ENCODE measurements at regions not wholly inside any gene's neighbourhood (a gene's known extent, or its start where the extent isn't known, plus 50 kb on each side); places are given as distances from the start of the nearest gene placed in this dataset.

DNA sequence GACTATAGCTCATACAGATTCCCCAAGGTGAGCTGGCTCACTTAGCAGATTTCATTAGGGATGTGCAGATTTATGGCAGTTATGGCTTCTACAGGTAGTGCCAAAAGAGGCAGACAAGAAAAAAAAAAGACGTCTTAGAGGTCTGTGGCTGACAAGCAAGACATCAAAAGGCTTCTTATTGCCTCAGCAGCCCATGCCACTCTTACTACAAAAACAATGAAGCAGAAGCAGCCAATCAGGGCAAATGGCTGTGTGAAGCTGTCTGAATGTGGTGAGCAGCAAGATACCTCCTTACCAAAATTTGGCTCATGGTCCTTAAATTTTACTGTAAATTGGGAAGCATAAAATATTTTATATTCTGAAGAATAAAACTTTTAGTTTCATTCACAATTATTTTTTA, 557.5 kb upstream of the GOLIM4 start:
- no peak for TF ChIP-seq CTCF (conservative IDR thresholded peaks at IDR 0.05; ENCODE audit: low read depth in 2 of 2)
- no peak for TF ChIP-seq EZH2phosphoT487 (IDR thresholded peaks at IDR 0.05; ENCODE audit: unreplicated experiment)
- no peak for TF ChIP-seq POLR2AphosphoS5 (IDR thresholded peaks at IDR 0.05; ENCODE audit: low read depth)
- TF ChIP-seq ZNF331 (CRISPR knock-in tag; IDR thresholded peaks at IDR 0.05; ENCODE audit: low read depth): no peak
- TF ChIP-seq REST (IDR thresholded peaks at IDR 0.05; ENCODE audit: unreplicated experiment): no peak
- TF ChIP-seq EZH2 (IDR thresholded peaks at IDR 0.05; ENCODE audit: low read depth, unreplicated experiment): no peak
- TF ChIP-seq CREB1 (CRISPR knock-in tag; IDR thresholded peaks at IDR 0.05; ENCODE audit: low read depth): no peak
- TF ChIP-seq, protein P1, sequence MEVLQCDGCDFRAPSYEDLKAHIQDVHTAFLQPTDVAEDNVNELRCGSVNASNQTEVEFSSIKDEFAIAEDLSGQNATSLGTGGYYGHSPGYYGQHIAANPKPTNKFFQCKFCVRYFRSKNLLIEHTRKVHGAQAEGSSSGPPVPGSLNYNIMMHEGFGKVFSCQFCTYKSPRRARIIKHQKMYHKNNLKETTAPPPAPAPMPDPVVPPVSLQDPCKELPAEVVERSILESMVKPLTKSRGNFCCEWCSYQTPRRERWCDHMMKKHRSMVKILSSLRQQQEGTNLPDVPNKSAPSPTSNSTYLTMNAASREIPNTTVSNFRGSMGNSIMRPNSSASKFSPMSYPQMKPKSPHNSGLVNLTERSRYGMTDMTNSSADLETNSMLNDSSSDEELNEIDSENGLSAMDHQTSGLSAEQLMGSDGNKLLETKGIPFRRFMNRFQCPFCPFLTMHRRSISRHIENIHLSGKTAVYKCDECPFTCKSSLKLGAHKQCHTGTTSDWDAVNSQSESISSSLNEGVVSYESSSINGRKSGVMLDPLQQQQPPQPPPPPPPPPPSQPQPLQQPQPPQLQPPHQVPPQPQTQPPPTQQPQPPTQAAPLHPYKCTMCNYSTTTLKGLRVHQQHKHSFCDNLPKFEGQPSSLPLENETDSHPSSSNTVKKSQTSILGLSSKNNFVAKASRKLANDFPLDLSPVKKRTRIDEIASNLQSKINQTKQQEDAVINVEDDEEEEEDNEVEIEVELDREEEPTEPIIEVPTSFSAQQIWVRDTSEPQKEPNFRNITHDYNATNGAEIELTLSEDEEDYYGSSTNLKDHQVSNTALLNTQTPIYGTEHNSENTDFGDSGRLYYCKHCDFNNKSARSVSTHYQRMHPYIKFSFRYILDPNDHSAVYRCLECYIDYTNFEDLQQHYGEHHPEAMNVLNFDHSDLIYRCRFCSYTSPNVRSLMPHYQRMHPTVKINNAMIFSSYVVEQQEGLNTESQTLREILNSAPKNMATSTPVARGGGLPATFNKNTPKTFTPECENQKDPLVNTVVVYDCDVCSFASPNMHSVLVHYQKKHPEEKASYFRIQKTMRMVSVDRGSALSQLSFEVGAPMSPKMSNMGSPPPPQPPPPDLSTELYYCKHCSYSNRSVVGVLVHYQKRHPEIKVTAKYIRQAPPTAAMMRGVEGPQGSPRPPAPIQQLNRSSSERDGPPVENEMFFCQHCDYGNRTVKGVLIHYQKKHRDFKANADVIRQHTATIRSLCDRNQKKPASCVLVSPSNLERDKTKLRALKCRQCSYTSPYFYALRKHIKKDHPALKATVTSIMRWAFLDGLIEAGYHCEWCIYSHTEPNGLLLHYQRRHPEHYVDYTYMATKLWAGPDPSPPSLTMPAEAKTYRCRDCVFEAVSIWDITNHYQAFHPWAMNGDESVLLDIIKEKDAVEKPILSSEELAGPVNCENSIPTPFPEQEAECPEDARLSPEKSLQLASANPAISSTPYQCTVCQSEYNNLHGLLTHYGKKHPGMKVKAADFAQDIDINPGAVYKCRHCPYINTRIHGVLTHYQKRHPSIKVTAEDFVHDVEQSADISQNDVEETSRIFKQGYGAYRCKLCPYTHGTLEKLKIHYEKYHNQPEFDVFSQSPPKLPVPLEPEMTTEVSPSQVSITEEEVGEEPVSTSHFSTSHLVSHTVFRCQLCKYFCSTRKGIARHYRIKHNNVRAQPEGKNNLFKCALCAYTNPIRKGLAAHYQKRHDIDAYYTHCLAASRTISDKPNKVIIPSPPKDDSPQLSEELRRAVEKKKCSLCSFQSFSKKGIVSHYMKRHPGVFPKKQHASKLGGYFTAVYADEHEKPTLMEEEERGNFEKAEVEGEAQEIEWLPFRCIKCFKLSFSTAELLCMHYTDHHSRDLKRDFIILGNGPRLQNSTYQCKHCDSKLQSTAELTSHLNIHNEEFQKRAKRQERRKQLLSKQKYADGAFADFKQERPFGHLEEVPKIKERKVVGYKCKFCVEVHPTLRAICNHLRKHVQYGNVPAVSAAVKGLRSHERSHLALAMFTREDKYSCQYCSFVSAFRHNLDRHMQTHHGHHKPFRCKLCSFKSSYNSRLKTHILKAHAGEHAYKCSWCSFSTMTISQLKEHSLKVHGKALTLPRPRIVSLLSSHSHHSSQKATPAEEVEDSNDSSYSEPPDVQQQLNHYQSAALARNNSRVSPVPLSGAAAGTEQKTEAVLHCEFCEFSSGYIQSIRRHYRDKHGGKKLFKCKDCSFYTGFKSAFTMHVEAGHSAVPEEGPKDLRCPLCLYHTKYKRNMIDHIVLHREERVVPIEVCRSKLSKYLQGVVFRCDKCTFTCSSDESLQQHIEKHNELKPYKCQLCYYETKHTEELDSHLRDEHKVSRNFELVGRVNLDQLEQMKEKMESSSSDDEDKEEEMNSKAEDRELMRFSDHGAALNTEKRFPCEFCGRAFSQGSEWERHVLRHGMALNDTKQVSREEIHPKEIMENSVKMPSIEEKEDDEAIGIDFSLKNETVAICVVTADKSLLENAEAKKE (CRISPR knock-in tag; IDR thresholded peaks at IDR 0.05): no peak

All from GM23338 (cell line).